HepG2 (cell line): ENCODE measurements at regions not wholly inside any gene's neighbourhood (a gene's known extent, or its start where the extent isn't known, plus 50 kb on each side); places are given as distances from the start of the nearest gene placed in this dataset.

Experiments used
- ARID4A ChIP-seq: sonication (generic); formaldehyde crosslinking; IDR thresholded peaks from 2 replicates; pipeline ENCODE4 v1.5.0; 2020; ENCODE audit warnings: mild to moderate bottlenecking, missing genetic modification reagents, borderline replicate concordance
- ARNT ChIP-seq: fragments of 450-650 bp; IDR thresholded peaks from 2 replicates; pipeline ENCODE4 v1.6.1; 2017
- ELF4 ChIP-seq: sonication (generic); formaldehyde crosslinking; IDR thresholded peaks from 2 replicates; pipeline ENCODE4 v1.5.0; 2020; ENCODE audit warnings: missing genetic modification reagents, mild to moderate bottlenecking, moderate library complexity, borderline replicate concordance
- HOXA7 ChIP-seq: sonication (generic); formaldehyde crosslinking; IDR thresholded peaks from 2 replicates; pipeline ENCODE4 v1.8.1; 2022; ENCODE audit warnings: mild to moderate bottlenecking, missing genetic modification reagents, moderate library complexity
- MAF1 ChIP-seq: sonication (generic); formaldehyde crosslinking; IDR thresholded peaks from 2 replicates; pipeline ENCODE4 v1.5.0; 2020; ENCODE audit warnings: missing genetic modification reagents, borderline replicate concordance
- ZFP82 ChIP-seq: sonication (generic); formaldehyde crosslinking; IDR thresholded peaks from 2 replicates; pipeline ENCODE4 v1.5.1; 2020; ENCODE audit warnings: mild to moderate bottlenecking, missing genetic modification reagents, borderline replicate concordance
- ZNF10 ChIP-seq: sonication (generic); formaldehyde crosslinking; IDR thresholded peaks from 2 replicates; pipeline ENCODE4 v1.4.0; 2020; ENCODE audit warnings: mild to moderate bottlenecking, low read depth, missing genetic modification reagents, borderline replicate concordance
- ZNF136 ChIP-seq: sonication (generic); formaldehyde crosslinking; IDR thresholded peaks from 2 replicates; pipeline ENCODE4 v1.8.1; 2022; ENCODE audit warnings: low read depth, mild to moderate bottlenecking, moderate library complexity, missing genetic modification reagents
- ZNF367 ChIP-seq: sonication (generic); formaldehyde crosslinking; IDR thresholded peaks from 2 replicates; pipeline ENCODE4 v1.4.0; 2020; ENCODE audit warnings: missing genetic modification reagents, borderline replicate concordance
- ZNF574 ChIP-seq: sonication (generic); formaldehyde crosslinking; IDR thresholded peaks from 2 replicates; pipeline ENCODE4 v1.4.0; 2020; ENCODE audit warnings: missing genetic modification reagents

- TF ChIP-seq ARID4A (CRISPR knock-in tag) (no peak), ELF4 (no peak), ZNF367 (CRISPR knock-in tag) (no peak), ZFP82 (CRISPR knock-in tag) (no peak), ZNF136 (no peak), ZNF574 (CRISPR knock-in tag) (no peak), ARNT (no peak), ZNF10 (CRISPR knock-in tag) (no peak), MAF1 (CRISPR knock-in tag) (no peak), HOXA7 (CRISPR knock-in tag) (no peak)
Measured at GRCh38 chr19:29393915-29394460, 131.8 kb upstream of the VSTM2B start (continued).
